H1 (cell line): ENCODE measurements at regions not wholly inside any gene's neighbourhood (a gene's known extent, or its start where the extent isn't known, plus 50 kb on each side); places are given as distances from the start of the nearest gene placed in this dataset.

Experiments used
- CTCF ChIA-PET: fragments of 300-600 bp; sonication (Branson Sonifier 250); formaldehyde crosslinking; loops from one replicate; lab custom pipeline; 2021; ENCODE audit not compliant: partially characterized antibody; lab: Charles Lee
- POLR2A ChIA-PET: fragments of 300-600 bp; sonication (Branson Sonifier 250); formaldehyde crosslinking; loops from one replicate; lab custom pipeline; 2021; ENCODE audit warnings: inconsistent platforms; ENCODE audit not compliant: partially characterized antibody; lab: Charles Lee
- DNase-seq, 2 experiments: peaks; one replicate each; pipeline versions ENCODE4 v3.0.0 to v3.0.0-alpha.2; 2010 to 2022; ENCODE audit warnings: low spot score in 2 of 2, low read depth in 1 of 2, mixed read lengths in 1 of 2
- FAIRE-seq: peaks from 2 replicates; lab custom pipeline; 2011; peaks lifted over from hg19 to GRCh38; lab: Jason Lieb, UNC
- H2AFZ ChIP-seq: 2 replicates; pipeline ENCODE4 v1.8.1; 2012; ENCODE audit warnings: low read length, inconsistent platforms
- H2AK5ac ChIP-seq: 2 replicates; pipeline ENCODE4 v1.6.1; 2013; ENCODE audit warnings: low read depth, low read length
- H2BK120ac ChIP-seq: replicated peaks from 2 replicates; pipeline ENCODE3; 2013; ENCODE audit warnings: low read depth, low read length, inconsistent platforms
- H2BK12ac ChIP-seq: 2 replicates; pipeline ENCODE4 v1.6.1; 2013; ENCODE audit warnings: low read depth, low read length
- H2BK15ac ChIP-seq: 2 replicates; pipeline ENCODE4 v1.6.1; 2013; ENCODE audit warnings: low read length
- H2BK20ac ChIP-seq: 2 replicates; pipeline ENCODE4 v1.6.1; 2013; ENCODE audit warnings: low read length
- H2BK5ac ChIP-seq: 2 replicates; pipeline ENCODE4 v1.6.1; 2013; ENCODE audit warnings: low read depth, low read length
- H3K14ac ChIP-seq: 2 replicates; pipeline ENCODE4 v1.6.1; 2013; ENCODE audit warnings: inconsistent platforms; ENCODE audit not compliant: insufficient read length
- H3K18ac ChIP-seq: 2 replicates; pipeline ENCODE4 v1.6.1; 2013; ENCODE audit warnings: low read length; ENCODE audit errors: extremely low read depth
- H3K23ac ChIP-seq: 2 replicates; pipeline ENCODE4 v1.6.1; 2013; ENCODE audit warnings: inconsistent platforms; ENCODE audit not compliant: insufficient read length
- H3K23me2 ChIP-seq: 2 replicates; pipeline ENCODE4 v1.6.1; 2013; ENCODE audit warnings: low read depth, low read length
- H3K27ac ChIP-seq: 2 replicates; pipeline ENCODE4 v1.6.1; 2011; ENCODE audit warnings: low read depth, low read length, inconsistent platforms
- H3K27me3 ChIP-seq, 4 experiments: replicated peaks in 1 of 4; 1 replicate in 1 of 4; 2 replicates in 3 of 4; pipeline versions ENCODE4 v1.6.1 to v1.8.1; 2011 to 2013; ENCODE audit warnings: low read length in 3 of 4, mild to moderate bottlenecking in 3 of 4, inconsistent platforms in 2 of 4, mixed read lengths in 2 of 4, moderate library complexity in 1 of 4; ENCODE audit not compliant: control insufficient read depth in 3 of 4, insufficient read depth in 3 of 4; ENCODE audit errors: extremely low read depth in 1 of 4
- H3K36me3 ChIP-seq, 4 experiments: 2 replicates each; pipeline versions ENCODE4 v1.6.1 to v1.8.1; 2011 to 2013; ENCODE audit warnings: mild to moderate bottlenecking in 4 of 4, low read length in 3 of 4, moderate library complexity in 2 of 4, control low read depth in 1 of 4, inconsistent platforms in 1 of 4; ENCODE audit not compliant: insufficient read depth in 4 of 4, control insufficient read depth in 2 of 4
- H3K4ac ChIP-seq: replicated peaks from 2 replicates; pipeline ENCODE3; 2013; ENCODE audit warnings: low read length, low read depth, mixed read lengths, inconsistent platforms; ENCODE audit not compliant: insufficient read length
- H3K4me1 ChIP-seq, 4 experiments: replicated peaks in 1 of 4; 1 replicate in 1 of 4; 2 replicates in 3 of 4; pipeline versions ENCODE4 v1.6.1 to v1.8.1; 2011 to 2013; ENCODE audit warnings: low read length in 3 of 4, inconsistent platforms in 2 of 4, mixed read lengths in 1 of 4; ENCODE audit not compliant: insufficient read depth in 4 of 4, control insufficient read depth in 3 of 4
- H3K4me2 ChIP-seq, 2 experiments: 2 replicates each; pipeline versions ENCODE4 v1.6.1 to v1.8.1; 2011 to 2013; ENCODE audit warnings: low read depth in 2 of 2, low read length in 2 of 2, control low read depth in 1 of 2, inconsistent platforms in 1 of 2, mild to moderate bottlenecking in 1 of 2; ENCODE audit not compliant: insufficient read depth in 1 of 2
- H3K4me3 ChIP-seq, 4 experiments: fragments of 200-600, 300-600 bp in 1 of 4; sonication (generic), shearing (Covaris generic), sonication (Bioruptor Twin) in 1 of 4; 2 replicates each; pipeline versions ENCODE4 v1.5.1 to v1.8.1; 2011 to 2016; ENCODE audit warnings: low read length in 4 of 4, low read depth in 3 of 4, control low read depth in 2 of 4, inconsistent platforms in 2 of 4, mild to moderate bottlenecking in 2 of 4, mixed read lengths in 1 of 4, moderate library complexity in 1 of 4; ENCODE audit not compliant: insufficient read depth in 2 of 4; ENCODE audit errors: extremely low read depth in 1 of 4
- H3K56ac ChIP-seq: replicated peaks from 2 replicates; pipeline ENCODE3; 2013; ENCODE audit warnings: low read depth, mild to moderate bottlenecking, mixed read lengths, low read length, inconsistent platforms; ENCODE audit not compliant: insufficient read length
- H3K79me1 ChIP-seq: 2 replicates; pipeline ENCODE4 v1.6.1; 2013; ENCODE audit warnings: low read depth, low read length, control low read depth
- H3K79me2 ChIP-seq, 2 experiments: 2 replicates each; pipeline versions ENCODE4 v1.6.1 to v1.8.1; 2012 to 2013; ENCODE audit warnings: low read length in 2 of 2, mild to moderate bottlenecking in 2 of 2, inconsistent platforms in 1 of 2; ENCODE audit not compliant: insufficient read depth in 2 of 2, control insufficient read depth in 1 of 2
- H3K9ac ChIP-seq, 4 experiments: replicated peaks in 1 of 4; 1 replicate in 1 of 4; 2 replicates in 3 of 4; pipeline versions ENCODE4 v1.6.1 to v1.8.1; 2011 to 2013; ENCODE audit warnings: low read depth in 3 of 4, low read length in 3 of 4, control low read depth in 2 of 4, mild to moderate bottlenecking in 2 of 4, moderate library complexity in 2 of 4, inconsistent platforms in 1 of 4; ENCODE audit errors: extremely low read depth in 1 of 4
- H3K9me3 ChIP-seq, 2 experiments: 2 replicates each; pipeline versions ENCODE4 v1.6.1 to v1.8.1; 2012 to 2013; ENCODE audit warnings: mild to moderate bottlenecking in 2 of 2, moderate library complexity in 2 of 2, control low read depth in 1 of 2, inconsistent platforms in 1 of 2, low read depth in 1 of 2, low read length in 1 of 2, mixed read lengths in 1 of 2; ENCODE audit not compliant: insufficient read depth in 2 of 2
- H4K20me1 ChIP-seq, 2 experiments: replicated peaks in 1 of 2; 2 replicates each; pipeline versions ENCODE3 to v1.8.1; 2011 to 2013; ENCODE audit warnings: inconsistent platforms in 2 of 2, low read length in 2 of 2, mild to moderate bottlenecking in 1 of 2; ENCODE audit not compliant: insufficient read depth in 2 of 2, control insufficient read depth in 1 of 2
- H4K5ac ChIP-seq: 2 replicates; pipeline ENCODE4 v1.6.1; 2013; ENCODE audit warnings: low read length, low read depth, mixed read lengths, inconsistent platforms; ENCODE audit not compliant: insufficient read length
- H4K8ac ChIP-seq: 2 replicates; pipeline ENCODE4 v1.8.0; 2013; ENCODE audit warnings: mild to moderate bottlenecking, moderate library complexity, low read length, inconsistent platforms; ENCODE audit not compliant: insufficient read depth; ENCODE audit errors: extremely low read depth
- H4K91ac ChIP-seq: replicated peaks from 2 replicates; pipeline ENCODE3; 2013; ENCODE audit warnings: low read length, mixed read lengths, inconsistent platforms; ENCODE audit not compliant: insufficient read length
- CTBP2 ChIP-seq: IDR thresholded peaks from 2 replicates; pipeline ENCODE4 v1.7.0; 2011; ENCODE audit warnings: borderline replicate concordance, mild to moderate bottlenecking, moderate library complexity, mixed read lengths, low read length; ENCODE audit not compliant: insufficient read depth, insufficient read length
- CTCF ChIP-seq, 3 experiments: IDR thresholded peaks; 1 replicate in 2 of 3; 2 replicates in 1 of 3; pipeline versions ENCODE4 v1.5.1 to v1.6.1; 2011; ENCODE audit warnings: low read length in 3 of 3, mild to moderate bottlenecking in 3 of 3, inconsistent platforms in 2 of 3, low read depth in 1 of 3, moderate library complexity in 1 of 3; ENCODE audit not compliant: insufficient read depth in 1 of 3; ENCODE audit errors: control extremely low read depth in 1 of 3
- KDM1A ChIP-seq: fragments of 200-600, 300-600 bp; sonication (generic); IDR thresholded peaks from 2 replicates; pipeline ENCODE4 v1.7.1; 2016; ENCODE audit warnings: mild to moderate bottlenecking, low read length, borderline replicate concordance
- SAP30 ChIP-seq: fragments of 300-600 bp; sonication (generic); IDR thresholded peaks from 2 replicates; pipeline ENCODE4 v1.7.1; 2012; ENCODE audit warnings: low read length, moderate library complexity, mild to moderate bottlenecking, inconsistent platforms; ENCODE audit not compliant: insufficient read depth, insufficient replicate concordance
- SRF ChIP-seq: IDR thresholded peaks from 2 replicates; pipeline ENCODE4 v1.6.1; 2011; ENCODE audit warnings: mild to moderate bottlenecking, low read depth, low read length, moderate library complexity
- TAF1 ChIP-seq: IDR thresholded peaks from 2 replicates; pipeline ENCODE4 v1.6.1; 2011; ENCODE audit warnings: mild to moderate bottlenecking, low read depth, low read length
- TEAD4 ChIP-seq: IDR thresholded peaks from 2 replicates; pipeline ENCODE4 v1.6.1; 2012; ENCODE audit warnings: low read depth, low read length, inconsistent platforms, mixed read lengths
- USF2 ChIP-seq: IDR thresholded peaks from 2 replicates; pipeline ENCODE4 v1.6.1; 2011; ENCODE audit warnings: low read length, improper control_type of control experiment
- WGBS, 2 experiments: shearing (Covaris generic) in 1 of 2; methylation state at CpG; one replicate each; pipeline versions ENCODE4 v1.1.6 to v1.1.7; 2013 to 2015; ENCODE audit warnings: low lambda C conversion rate in 2 of 2, mixed read lengths in 2 of 2, inconsistent platforms in 1 of 2, low coverage in 1 of 2, missing lambda C conversion rate in 1 of 2; ENCODE audit not compliant: insufficient replicate concordance in 2 of 2, insufficient coverage in 1 of 2, insufficient read length in 1 of 2; ENCODE audit errors: extremely low coverage in 1 of 2, missing lambda C conversion rate in 1 of 2; 5-methylcytosine and 5-hydroxymethylcytosine counted together

GRCh38 chr4:177057186-177057585 is 252.5 kb upstream of the NEIL3 start:
- H3K23me2 ChIP-seq, result no peaks in the 10 kb centered on the region
- H2BK5ac ChIP-seq, result no peak overlapping the region
- H3K4me3 ChIP-seq, result no peak overlapping the region
- no peaks in the 10 kb centered on the region for H3K27me3 ChIP-seq
- no peak overlapping the region for H3K18ac ChIP-seq
- no peak overlapping the region for H2BK15ac ChIP-seq
- no peaks in the 10 kb centered on the region for H3K79me2 ChIP-seq
- no peak overlapping the region for H4K5ac ChIP-seq
- no peak overlapping the region for H3K27ac ChIP-seq
- TF ChIP-seq KDM1A (no peak), TEAD4 (no peak), USF2 (no peak), CTBP2 (no peak), SAP30 (no peak), TAF1 (no peak), CTCF (IDR thresholded peaks at IDR 0.05; ENCODE audit: control extremely low read depth in 1 of 3, insufficient read depth in 1 of 3, low read depth in 1 of 3, low read length in 3 of 3) (no peak), SRF (no peak)
- H3K79me1 ChIP-seq, result no peaks in the 10 kb centered on the region
- DNase-seq (no peak), FAIRE-seq (no peak)
- H3K23ac ChIP-seq, result no peak overlapping the region
- no peak overlapping the region for H2AK5ac ChIP-seq
- H3K4me2 ChIP-seq, result no peak overlapping the region
- 95% methylated on average over 2 of the region's 2 CpGs; no CpG with 5 or more reads in 1 of the 2 experiments for WGBS, 2 experiments
- no peak overlapping the region for H4K91ac ChIP-seq
- no peaks in the 10 kb centered on the region for H3K9me3 ChIP-seq
- ChIA-PET POLR2A (no interaction called here), CTCF (interaction anchor here (0.6 to 3.5 kb wide), 6 partner anchors 10 to 415 kb away, joined by 3 to 21 read pairs (median 4); no protein-coding TSS in a partner anchor)
- no peak overlapping the region for H4K8ac ChIP-seq
- H2BK20ac ChIP-seq, result no peak overlapping the region
- no peak overlapping the region for H3K4ac ChIP-seq
- no peaks in the 10 kb centered on the region for H4K20me1 ChIP-seq
- no peak overlapping the region for H2BK120ac ChIP-seq
- no peak overlapping the region for H3K9ac ChIP-seq
- no peaks in the 10 kb centered on the region for H3K36me3 ChIP-seq
- H2AFZ ChIP-seq, result no peak overlapping the region
- H3K4me1 ChIP-seq, result no peaks in the 10 kb centered on the region
- H3K14ac ChIP-seq, result no peak overlapping the region
- no peak overlapping the region for H3K56ac ChIP-seq
- H2BK12ac ChIP-seq, result no peak overlapping the region
